PC-3 (cell line): ENCODE measurements at regions not wholly inside any gene's neighbourhood (a gene's known extent, or its start where the extent isn't known, plus 50 kb on each side); places are given as distances from the start of the nearest gene placed in this dataset.

Source experiments
- EZH2phosphoT487 ChIP-seq: fragments of 300-600 bp; sonication (generic); IDR thresholded peaks from 2 replicates; pipeline ENCODE4 v1.6.1; 2018; ENCODE audit warnings: mild to moderate bottlenecking, antibody characterized with exemption, low read length, borderline replicate concordance
- TF ChIP-seq, protein P1 (sequence below): fragments of 300-600 bp; sonication (generic); conservative IDR thresholded peaks from 2 replicates; pipeline ENCODE4 v1.5.1; 2017; ENCODE audit warnings: antibody characterized with exemption, low read depth, mild to moderate bottlenecking, low read length

DNA sequence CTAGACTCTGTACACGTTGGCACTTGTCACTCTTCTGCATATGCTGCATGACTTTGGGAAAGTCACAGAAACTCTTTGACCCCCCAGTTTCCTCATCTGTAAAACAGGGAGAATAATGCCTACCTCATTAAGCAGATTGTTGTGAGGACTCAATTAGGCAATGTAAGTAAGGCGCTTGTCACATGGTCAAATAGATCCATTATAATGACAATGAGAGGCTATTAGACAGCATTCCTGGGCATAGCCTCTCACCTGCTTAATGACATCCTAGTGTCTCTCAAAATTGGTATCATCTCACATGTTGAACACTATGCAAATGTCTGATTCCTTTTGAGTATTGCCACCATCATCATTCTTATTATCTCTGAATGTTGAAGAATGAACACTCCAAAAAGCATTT is 172.6 kb upstream of the JADE1 start:
- TF ChIP-seq, protein P1, sequence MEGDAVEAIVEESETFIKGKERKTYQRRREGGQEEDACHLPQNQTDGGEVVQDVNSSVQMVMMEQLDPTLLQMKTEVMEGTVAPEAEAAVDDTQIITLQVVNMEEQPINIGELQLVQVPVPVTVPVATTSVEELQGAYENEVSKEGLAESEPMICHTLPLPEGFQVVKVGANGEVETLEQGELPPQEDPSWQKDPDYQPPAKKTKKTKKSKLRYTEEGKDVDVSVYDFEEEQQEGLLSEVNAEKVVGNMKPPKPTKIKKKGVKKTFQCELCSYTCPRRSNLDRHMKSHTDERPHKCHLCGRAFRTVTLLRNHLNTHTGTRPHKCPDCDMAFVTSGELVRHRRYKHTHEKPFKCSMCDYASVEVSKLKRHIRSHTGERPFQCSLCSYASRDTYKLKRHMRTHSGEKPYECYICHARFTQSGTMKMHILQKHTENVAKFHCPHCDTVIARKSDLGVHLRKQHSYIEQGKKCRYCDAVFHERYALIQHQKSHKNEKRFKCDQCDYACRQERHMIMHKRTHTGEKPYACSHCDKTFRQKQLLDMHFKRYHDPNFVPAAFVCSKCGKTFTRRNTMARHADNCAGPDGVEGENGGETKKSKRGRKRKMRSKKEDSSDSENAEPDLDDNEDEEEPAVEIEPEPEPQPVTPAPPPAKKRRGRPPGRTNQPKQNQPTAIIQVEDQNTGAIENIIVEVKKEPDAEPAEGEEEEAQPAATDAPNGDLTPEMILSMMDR: no peak
- no peak for TF ChIP-seq EZH2phosphoT487
